H1 (cell line): ENCODE measurements at regions not wholly inside any gene's neighbourhood (a gene's known extent, or its start where the extent isn't known, plus 50 kb on each side); places are given as distances from the start of the nearest gene placed in this dataset.

Source experiments
- CTCF ChIA-PET: fragments of 300-600 bp; sonication (Branson Sonifier 250); formaldehyde crosslinking; loops from one replicate; lab custom pipeline; 2021; ENCODE audit not compliant: partially characterized antibody; lab: Charles Lee
- POLR2A ChIA-PET: fragments of 300-600 bp; sonication (Branson Sonifier 250); formaldehyde crosslinking; loops from one replicate; lab custom pipeline; 2021; ENCODE audit warnings: inconsistent platforms; ENCODE audit not compliant: partially characterized antibody; lab: Charles Lee
- DNase-seq, 2 experiments: peaks; one replicate each; pipeline versions ENCODE4 v3.0.0 to v3.0.0-alpha.2; 2010 to 2022; ENCODE audit warnings: low spot score in 2 of 2, low read depth in 1 of 2, mixed read lengths in 1 of 2
- FAIRE-seq: peaks from 2 replicates; lab custom pipeline; 2011; peaks lifted over from hg19 to GRCh38; lab: Jason Lieb, UNC
- H2AFZ ChIP-seq: 2 replicates; pipeline ENCODE4 v1.8.1; 2012; ENCODE audit warnings: low read length, inconsistent platforms
- H2AK5ac ChIP-seq: 2 replicates; pipeline ENCODE4 v1.6.1; 2013; ENCODE audit warnings: low read depth, low read length
- H2BK120ac ChIP-seq: replicated peaks from 2 replicates; pipeline ENCODE3; 2013; ENCODE audit warnings: low read depth, low read length, inconsistent platforms
- H2BK12ac ChIP-seq: 2 replicates; pipeline ENCODE4 v1.6.1; 2013; ENCODE audit warnings: low read depth, low read length
- H2BK15ac ChIP-seq: 2 replicates; pipeline ENCODE4 v1.6.1; 2013; ENCODE audit warnings: low read length
- H2BK20ac ChIP-seq: 2 replicates; pipeline ENCODE4 v1.6.1; 2013; ENCODE audit warnings: low read length
- H2BK5ac ChIP-seq: 2 replicates; pipeline ENCODE4 v1.6.1; 2013; ENCODE audit warnings: low read depth, low read length
- H3K14ac ChIP-seq: 2 replicates; pipeline ENCODE4 v1.6.1; 2013; ENCODE audit warnings: inconsistent platforms; ENCODE audit not compliant: insufficient read length
- H3K18ac ChIP-seq: 2 replicates; pipeline ENCODE4 v1.6.1; 2013; ENCODE audit warnings: low read length; ENCODE audit errors: extremely low read depth
- H3K23ac ChIP-seq: 2 replicates; pipeline ENCODE4 v1.6.1; 2013; ENCODE audit warnings: inconsistent platforms; ENCODE audit not compliant: insufficient read length
- H3K23me2 ChIP-seq: 2 replicates; pipeline ENCODE4 v1.6.1; 2013; ENCODE audit warnings: low read depth, low read length
- H3K27ac ChIP-seq: 2 replicates; pipeline ENCODE4 v1.6.1; 2011; ENCODE audit warnings: low read depth, low read length, inconsistent platforms
- H3K27me3 ChIP-seq, 4 experiments: replicated peaks in 1 of 4; 1 replicate in 1 of 4; 2 replicates in 3 of 4; pipeline versions ENCODE4 v1.6.1 to v1.8.1; 2011 to 2013; ENCODE audit warnings: low read length in 3 of 4, mild to moderate bottlenecking in 3 of 4, inconsistent platforms in 2 of 4, mixed read lengths in 2 of 4, moderate library complexity in 1 of 4; ENCODE audit not compliant: control insufficient read depth in 3 of 4, insufficient read depth in 3 of 4; ENCODE audit errors: extremely low read depth in 1 of 4
- H3K36me3 ChIP-seq, 4 experiments: 2 replicates each; pipeline versions ENCODE4 v1.6.1 to v1.8.1; 2011 to 2013; ENCODE audit warnings: mild to moderate bottlenecking in 4 of 4, low read length in 3 of 4, moderate library complexity in 2 of 4, control low read depth in 1 of 4, inconsistent platforms in 1 of 4; ENCODE audit not compliant: insufficient read depth in 4 of 4, control insufficient read depth in 2 of 4
- H3K4ac ChIP-seq: replicated peaks from 2 replicates; pipeline ENCODE3; 2013; ENCODE audit warnings: low read length, low read depth, mixed read lengths, inconsistent platforms; ENCODE audit not compliant: insufficient read length
- H3K4me1 ChIP-seq, 4 experiments: replicated peaks in 1 of 4; 1 replicate in 1 of 4; 2 replicates in 3 of 4; pipeline versions ENCODE4 v1.6.1 to v1.8.1; 2011 to 2013; ENCODE audit warnings: low read length in 3 of 4, inconsistent platforms in 2 of 4, mixed read lengths in 1 of 4; ENCODE audit not compliant: insufficient read depth in 4 of 4, control insufficient read depth in 3 of 4
- H3K4me2 ChIP-seq, 2 experiments: 2 replicates each; pipeline versions ENCODE4 v1.6.1 to v1.8.1; 2011 to 2013; ENCODE audit warnings: low read depth in 2 of 2, low read length in 2 of 2, control low read depth in 1 of 2, inconsistent platforms in 1 of 2, mild to moderate bottlenecking in 1 of 2; ENCODE audit not compliant: insufficient read depth in 1 of 2
- H3K4me3 ChIP-seq, 4 experiments: fragments of 200-600, 300-600 bp in 1 of 4; sonication (generic), shearing (Covaris generic), sonication (Bioruptor Twin) in 1 of 4; 2 replicates each; pipeline versions ENCODE4 v1.5.1 to v1.8.1; 2011 to 2016; ENCODE audit warnings: low read length in 4 of 4, low read depth in 3 of 4, control low read depth in 2 of 4, inconsistent platforms in 2 of 4, mild to moderate bottlenecking in 2 of 4, mixed read lengths in 1 of 4, moderate library complexity in 1 of 4; ENCODE audit not compliant: insufficient read depth in 2 of 4; ENCODE audit errors: extremely low read depth in 1 of 4
- H3K56ac ChIP-seq: replicated peaks from 2 replicates; pipeline ENCODE3; 2013; ENCODE audit warnings: low read depth, mild to moderate bottlenecking, mixed read lengths, low read length, inconsistent platforms; ENCODE audit not compliant: insufficient read length
- H3K79me1 ChIP-seq: 2 replicates; pipeline ENCODE4 v1.6.1; 2013; ENCODE audit warnings: low read depth, low read length, control low read depth
- H3K79me2 ChIP-seq, 2 experiments: 2 replicates each; pipeline versions ENCODE4 v1.6.1 to v1.8.1; 2012 to 2013; ENCODE audit warnings: low read length in 2 of 2, mild to moderate bottlenecking in 2 of 2, inconsistent platforms in 1 of 2; ENCODE audit not compliant: insufficient read depth in 2 of 2, control insufficient read depth in 1 of 2
- H3K9ac ChIP-seq, 4 experiments: replicated peaks in 1 of 4; 1 replicate in 1 of 4; 2 replicates in 3 of 4; pipeline versions ENCODE4 v1.6.1 to v1.8.1; 2011 to 2013; ENCODE audit warnings: low read depth in 3 of 4, low read length in 3 of 4, control low read depth in 2 of 4, mild to moderate bottlenecking in 2 of 4, moderate library complexity in 2 of 4, inconsistent platforms in 1 of 4; ENCODE audit errors: extremely low read depth in 1 of 4
- H3K9me3 ChIP-seq, 2 experiments: 2 replicates each; pipeline versions ENCODE4 v1.6.1 to v1.8.1; 2012 to 2013; ENCODE audit warnings: mild to moderate bottlenecking in 2 of 2, moderate library complexity in 2 of 2, control low read depth in 1 of 2, inconsistent platforms in 1 of 2, low read depth in 1 of 2, low read length in 1 of 2, mixed read lengths in 1 of 2; ENCODE audit not compliant: insufficient read depth in 2 of 2
- H4K20me1 ChIP-seq, 2 experiments: replicated peaks in 1 of 2; 2 replicates each; pipeline versions ENCODE3 to v1.8.1; 2011 to 2013; ENCODE audit warnings: inconsistent platforms in 2 of 2, low read length in 2 of 2, mild to moderate bottlenecking in 1 of 2; ENCODE audit not compliant: insufficient read depth in 2 of 2, control insufficient read depth in 1 of 2
- H4K5ac ChIP-seq: 2 replicates; pipeline ENCODE4 v1.6.1; 2013; ENCODE audit warnings: low read length, low read depth, mixed read lengths, inconsistent platforms; ENCODE audit not compliant: insufficient read length
- H4K8ac ChIP-seq: 2 replicates; pipeline ENCODE4 v1.8.0; 2013; ENCODE audit warnings: mild to moderate bottlenecking, moderate library complexity, low read length, inconsistent platforms; ENCODE audit not compliant: insufficient read depth; ENCODE audit errors: extremely low read depth
- H4K91ac ChIP-seq: replicated peaks from 2 replicates; pipeline ENCODE3; 2013; ENCODE audit warnings: low read length, mixed read lengths, inconsistent platforms; ENCODE audit not compliant: insufficient read length
- EGR1 ChIP-seq: IDR thresholded peaks from 2 replicates; pipeline ENCODE4 v1.6.1; 2011; ENCODE audit warnings: low read depth, low read length, borderline replicate concordance
- SAP30 ChIP-seq: fragments of 300-600 bp; sonication (generic); IDR thresholded peaks from 2 replicates; pipeline ENCODE4 v1.7.1; 2012; ENCODE audit warnings: low read length, moderate library complexity, mild to moderate bottlenecking, inconsistent platforms; ENCODE audit not compliant: insufficient read depth, insufficient replicate concordance
- TBP ChIP-seq: IDR thresholded peaks from 2 replicates; pipeline ENCODE4 v1.6.1; 2011; ENCODE audit warnings: low read depth, low read length, improper control_type of control experiment
- ZNF274 ChIP-seq: IDR thresholded peaks from 2 replicates; pipeline ENCODE4 v1.7.0; 2012; ENCODE audit warnings: low read length, borderline replicate concordance; ENCODE audit errors: extremely low read depth
- WGBS, 2 experiments: shearing (Covaris generic) in 1 of 2; methylation state at CpG; one replicate each; pipeline versions ENCODE4 v1.1.6 to v1.1.7; 2013 to 2015; ENCODE audit warnings: low lambda C conversion rate in 2 of 2, mixed read lengths in 2 of 2, inconsistent platforms in 1 of 2, low coverage in 1 of 2, missing lambda C conversion rate in 1 of 2; ENCODE audit not compliant: insufficient replicate concordance in 2 of 2, insufficient coverage in 1 of 2, insufficient read length in 1 of 2; ENCODE audit errors: extremely low coverage in 1 of 2, missing lambda C conversion rate in 1 of 2; 5-methylcytosine and 5-hydroxymethylcytosine counted together

DNA sequence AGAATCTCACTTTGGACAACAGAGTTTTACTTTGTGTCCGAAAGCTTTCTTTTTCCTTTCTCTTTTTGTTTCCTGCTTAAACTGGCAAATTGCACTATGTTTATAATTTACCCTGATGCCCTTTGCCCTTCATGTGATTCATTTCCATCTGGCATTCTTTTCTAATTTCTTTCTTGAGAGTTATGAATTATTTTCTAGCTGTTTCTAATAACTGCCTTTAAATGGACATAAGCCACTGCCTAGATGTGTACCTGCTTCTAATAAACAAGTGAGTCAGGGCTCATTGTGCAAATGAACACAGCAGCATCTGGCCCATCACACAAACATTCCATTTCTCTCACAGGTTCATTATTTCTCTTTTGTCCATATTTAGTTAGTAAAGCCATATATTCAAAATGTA is 242.3 kb upstream of the GPRIN3 start:
- POLR2A ChIA-PET: no interaction called here
- no peak for TF ChIP-seq ZNF274
- TF ChIP-seq SAP30: no peak
- TF ChIP-seq EGR1: no peak
- no peak for TF ChIP-seq TBP

More for the DNA sequence above, 242.3 kb upstream of the GPRIN3 start:
- WGBS, 2 experiments: 85% methylated on average over 1 of the region's 1 CpG; no CpG with 5 or more reads in 1 of the 2 experiments
- H3K27ac ChIP-seq: no peak overlapping the region
- FAIRE-seq (no peak), DNase-seq (no peak)
- H4K20me1 ChIP-seq: no peaks in the 10 kb centered on the region
- CTCF ChIA-PET: interaction anchor here (1.1 kb wide), 2 partner anchors 8 to 12 kb away, joined by 3 to 6 read pairs; no protein-coding TSS in a partner anchor
- H3K18ac ChIP-seq: no peak overlapping the region
- H2BK12ac ChIP-seq: no peak overlapping the region
- no peak overlapping the region for H2BK120ac ChIP-seq
- no peaks in the 10 kb centered on the region for H3K27me3 ChIP-seq
- H3K79me1 ChIP-seq: no peaks in the 10 kb centered on the region
- H3K56ac ChIP-seq: no peak overlapping the region
- no peak overlapping the region for H3K4me2 ChIP-seq
- no peak overlapping the region for H2BK15ac ChIP-seq
- H4K5ac ChIP-seq: no peak overlapping the region
- no peak overlapping the region for H2AK5ac ChIP-seq
- no peak overlapping the region for H4K91ac ChIP-seq
- no peaks in the 10 kb centered on the region for H3K79me2 ChIP-seq
- H2AFZ ChIP-seq: no peak overlapping the region
- H2BK5ac ChIP-seq: no peak overlapping the region
- no peak overlapping the region for H3K4ac ChIP-seq
- H4K8ac ChIP-seq: no peak overlapping the region
- no peaks in the 10 kb centered on the region for H3K36me3 ChIP-seq
- H3K9ac ChIP-seq: no peak overlapping the region
- no peak overlapping the region for H2BK20ac ChIP-seq
- H3K4me3 ChIP-seq: no peak overlapping the region
- no peaks in the 10 kb centered on the region; the same call in 1 of the 2 replicates for H3K23me2 ChIP-seq
- H3K23ac ChIP-seq: no peak overlapping the region
- H3K4me1 ChIP-seq: no peaks in the 10 kb centered on the region
- H3K9me3 ChIP-seq: no peaks in the 10 kb centered on the region
- H3K14ac ChIP-seq: no peak overlapping the region
